Ovary (tissue), 7 donors: ENCODE measurements at regions not wholly inside any gene's neighbourhood (a gene's known extent, or its start where the extent isn't known, plus 50 kb on each side); places are given as distances from the start of the nearest gene placed in this dataset.

Source experiments
- DNase-seq, 5 donors: peaks; one replicate each; pipeline ENCODE4 v3.0.0-alpha.2; 2019 to 2020
- H3K27ac ChIP-seq, 2 donors: fragments of 200-600 bp; one replicate each; pipeline versions ENCODE4 v1.5.1 to v1.8.0; 2019 to 2022
- H3K27me3 ChIP-seq: fragments of 200-600 bp; one replicate; pipeline ENCODE4 v1.8.0; 2022
- H3K36me3 ChIP-seq: fragments of 200-600 bp; sonication (generic); one replicate; pipeline ENCODE4 v1.5.1; 2019
- H3K4me1 ChIP-seq: one replicate; pipeline ENCODE4 v1.8.1; 2013; ENCODE audit warnings: mild to moderate bottlenecking, moderate library complexity; ENCODE audit not compliant: insufficient read depth
- H3K4me3 ChIP-seq: fragments of 200-600 bp; sonication (generic); one replicate; pipeline ENCODE4 v1.5.1; 2017
- H3K9me3 ChIP-seq, 2 donors: fragments of 200-600 bp in 1 of 2; sonication (generic) in 1 of 2; one replicate each; pipeline versions ENCODE4 v1.5.1 to v1.8.1; 2013 to 2019; ENCODE audit warnings: mild to moderate bottlenecking in 1 of 2, moderate library complexity in 1 of 2
- CTCF ChIP-seq, 3 donors: fragments of 450-650 bp in 2 of 3; fragments of 200-600 bp in 1 of 3; IDR thresholded peaks; one replicate each; pipeline versions ENCODE4 v1.5.1 to v1.8.0; 2016 to 2022; ENCODE audit warnings: antibody characterized with exemption in 3 of 3, mild to moderate bottlenecking in 1 of 3
- EP300 ChIP-seq: sonication (generic); formaldehyde crosslinking; IDR thresholded peaks from one replicate; pipeline ENCODE4 v1.6.1; 2017; ENCODE audit warnings: antibody characterized with exemption
- POLR2A ChIP-seq: fragments of 450-650 bp; IDR thresholded peaks from one replicate; pipeline ENCODE4 v1.6.1; 2017; ENCODE audit warnings: antibody characterized with exemption, mild to moderate bottlenecking, moderate library complexity
- WGBS, 3 donors: extraction: QIAGEN DNeasy Blood & Tissue Kit in 1 of 3; methylation state at CpG; one replicate each; pipeline versions ENCODE4 v1.1.5 to v1.1.7; 2013 to 2017; 5-methylcytosine and 5-hydroxymethylcytosine counted together
- intact Hi-C, 4 donors: fragments of 100-400 bp; cut with DNase I; formaldehyde crosslinking; loops; one replicate each; pipeline versions ENCODE4 v1.11.0 to v1.15.1; 2022 to 2023
- donor health status: DM: no; HTN: no; CAD: no; lungs with moderate emphysema.
- donor health status: DM: no; HTN: no; CAD: no.
- donor health status: Bipolar disorder and iron deficiency.
- donor health status: DM: no; HTN: no; CAD: no.
- donor health status: DM: yes; HTN: yes; CAD: no.

GRCh38 chr2:42916324-42916723 is 123.9 kb upstream of the HAAO start:
- no peak for DNase-seq
- no peaks in the 10 kb centered on the region for H3K9me3 ChIP-seq
- no peaks in the 10 kb centered on the region for H3K36me3 ChIP-seq
- H3K4me1 ChIP-seq = peaks cover 6% of the 10 kb centered on the region
- no peak for TF ChIP-seq EP300
- no peak for TF ChIP-seq POLR2A
- no peak for TF ChIP-seq CTCF (IDR thresholded peaks at IDR 0.05)
- WGBS, 3 donors = 83 to 95% (median 94%) methylated on average over 7 of the region's 7 CpGs
- intact Hi-C loops = no loop called here
- H3K27ac ChIP-seq = no peak overlapping the region
- H3K27me3 ChIP-seq = no peaks in the 10 kb centered on the region
- no peak overlapping the region for H3K4me3 ChIP-seq

- TF ChIP-seq CTCF (IDR thresholded peaks at IDR 0.05) (no peak), POLR2A (no peak), EP300 (no peak)
- Histone ChIP-seq H3K9me3 (no peaks in the 10 kb centered on the region), H3K4me3 (no peak overlapping the region), H3K4me1 (peaks cover 11% of the 10 kb centered on the region), H3K27me3 (no peaks in the 10 kb centered on the region), H3K27ac (no peak overlapping the region), H3K36me3 (no peaks in the 10 kb centered on the region)
- no peak for DNase-seq
- intact Hi-C loops = no loop called here
- WGBS, 3 donors = 0 to 63% (median 47%) methylated on average over 1 of the region's 1 CpG
Observed at GRCh38 chr2:42914860-42915259, 122.5 kb upstream of the HAAO start.

- TF ChIP-seq EP300 (no peak), CTCF (IDR thresholded peaks at IDR 0.05) (no peak)
- Histone ChIP-seq H3K9me3 (no peaks in the 10 kb centered on the region), H3K27ac (no peak overlapping the region), H3K36me3 (no peaks in the 10 kb centered on the region), H3K27me3 (no peaks in the 10 kb centered on the region), H3K4me3 (no peak overlapping the region), H3K4me1 (peaks cover 12% of the 10 kb centered on the region)
- DNase-seq = no peak
- intact Hi-C loops = no loop called here
- WGBS, 3 donors = 71 to 75% (median 71%) methylated on average over 8 of the region's 8 CpGs
Observed at GRCh38 chr2:42914314-42914713, 121.9 kb upstream of the HAAO start.

GRCh38 chr2:42913280-42913878 is 121.0 kb upstream of the HAAO start:
- H3K36me3 ChIP-seq = no peaks in the 10 kb centered on the region
- H3K4me1 ChIP-seq = peaks cover 13% of the 10 kb centered on the region
- TF ChIP-seq EP300 (no peak), CTCF (IDR thresholded peaks at IDR 0.05) (no peak), POLR2A (no peak)
- H3K27me3 ChIP-seq = no peaks in the 10 kb centered on the region
- H3K27ac ChIP-seq = no peak overlapping the region
- no peak for DNase-seq
- intact Hi-C loops = no loop called here
- no peaks in the 10 kb centered on the region for H3K9me3 ChIP-seq
- H3K4me3 ChIP-seq = no peak overlapping the region
- 13 to 23% (median 23%) methylated on average over 2 of the region's 2 CpGs for WGBS, 3 donors
